Neutrophil (primary cell): ENCODE measurements at regions not wholly inside any gene's neighbourhood (a gene's known extent, or its start where the extent isn't known, plus 50 kb on each side); places are given as distances from the start of the nearest gene placed in this dataset.

Source experiments
- H3K27ac ChIP-seq: fragments of 200-600 bp; sonication (generic); 2 replicates; pipeline ENCODE4 v1.5.1; 2016; ENCODE audit warnings: mild to moderate bottlenecking, moderate library complexity
- H3K27me3 ChIP-seq: fragments of 200-600 bp; sonication (generic); 2 replicates; pipeline ENCODE4 v1.6.0; 2016; ENCODE audit warnings: mild to moderate bottlenecking
- H3K36me3 ChIP-seq: fragments of 200-600 bp; sonication (generic); 2 replicates; pipeline ENCODE4 v1.5.1; 2017
- H3K4me1 ChIP-seq, 2 experiments: fragments of 200-600 bp in 1 of 2; sonication (generic) in 1 of 2; 1 replicate in 1 of 2; 2 replicates in 1 of 2; pipeline versions ENCODE4 v1.5.1 to v1.6.1; 2013 to 2016; ENCODE audit warnings: low read depth in 1 of 2, low read length in 1 of 2, mild to moderate bottlenecking in 1 of 2, moderate library complexity in 1 of 2; ENCODE audit not compliant: control insufficient read depth in 1 of 2, insufficient read depth in 1 of 2
- H3K4me3 ChIP-seq, 2 experiments: fragments of 200-600 bp in 1 of 2; sonication (generic) in 1 of 2; 1 replicate in 1 of 2; 2 replicates in 1 of 2; pipeline ENCODE4 v1.5.1; 2013 to 2016; ENCODE audit warnings: low read depth in 1 of 2, low read length in 1 of 2, mild to moderate bottlenecking in 1 of 2, moderate library complexity in 1 of 2
- H3K9me3 ChIP-seq: fragments of 200-600 bp; sonication (generic); 2 replicates; pipeline ENCODE4 v1.5.1; 2016
- TF ChIP-seq, protein P1 (sequence below): fragments of 200-600 bp; sonication (generic); IDR thresholded peaks from 2 replicates; pipeline ENCODE4 v1.5.1; 2016; ENCODE audit warnings: antibody characterized with exemption

DNA sequence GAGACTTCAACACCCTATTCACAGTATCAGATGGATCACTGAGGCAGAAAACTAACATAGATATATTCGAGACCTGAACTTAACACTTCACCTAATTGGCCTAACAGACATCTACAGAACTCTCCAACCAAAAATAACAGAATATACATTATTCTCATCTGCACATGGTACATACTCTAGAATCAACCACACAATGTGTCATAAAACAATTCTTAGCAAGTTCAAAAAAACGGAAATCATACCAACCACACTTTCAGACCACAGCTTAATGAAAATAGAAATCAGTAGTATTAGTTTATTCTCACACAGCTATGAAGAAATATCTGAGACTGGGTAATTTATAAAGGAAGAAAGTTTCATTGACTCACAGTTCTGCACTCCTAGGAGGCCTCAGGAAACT is 387.9 kb downstream of the DEPDC1B start:
- TF ChIP-seq, protein P1, sequence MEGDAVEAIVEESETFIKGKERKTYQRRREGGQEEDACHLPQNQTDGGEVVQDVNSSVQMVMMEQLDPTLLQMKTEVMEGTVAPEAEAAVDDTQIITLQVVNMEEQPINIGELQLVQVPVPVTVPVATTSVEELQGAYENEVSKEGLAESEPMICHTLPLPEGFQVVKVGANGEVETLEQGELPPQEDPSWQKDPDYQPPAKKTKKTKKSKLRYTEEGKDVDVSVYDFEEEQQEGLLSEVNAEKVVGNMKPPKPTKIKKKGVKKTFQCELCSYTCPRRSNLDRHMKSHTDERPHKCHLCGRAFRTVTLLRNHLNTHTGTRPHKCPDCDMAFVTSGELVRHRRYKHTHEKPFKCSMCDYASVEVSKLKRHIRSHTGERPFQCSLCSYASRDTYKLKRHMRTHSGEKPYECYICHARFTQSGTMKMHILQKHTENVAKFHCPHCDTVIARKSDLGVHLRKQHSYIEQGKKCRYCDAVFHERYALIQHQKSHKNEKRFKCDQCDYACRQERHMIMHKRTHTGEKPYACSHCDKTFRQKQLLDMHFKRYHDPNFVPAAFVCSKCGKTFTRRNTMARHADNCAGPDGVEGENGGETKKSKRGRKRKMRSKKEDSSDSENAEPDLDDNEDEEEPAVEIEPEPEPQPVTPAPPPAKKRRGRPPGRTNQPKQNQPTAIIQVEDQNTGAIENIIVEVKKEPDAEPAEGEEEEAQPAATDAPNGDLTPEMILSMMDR: no peak
- Histone ChIP-seq H3K9me3 (no peaks in the 10 kb centered on the region), H3K36me3 (no peaks in the 10 kb centered on the region), H3K4me3 (no peak overlapping the region), H3K4me1 (no peaks in the 10 kb centered on the region), H3K27ac (no peak overlapping the region), H3K27me3 (no peaks in the 10 kb centered on the region)

DNA sequence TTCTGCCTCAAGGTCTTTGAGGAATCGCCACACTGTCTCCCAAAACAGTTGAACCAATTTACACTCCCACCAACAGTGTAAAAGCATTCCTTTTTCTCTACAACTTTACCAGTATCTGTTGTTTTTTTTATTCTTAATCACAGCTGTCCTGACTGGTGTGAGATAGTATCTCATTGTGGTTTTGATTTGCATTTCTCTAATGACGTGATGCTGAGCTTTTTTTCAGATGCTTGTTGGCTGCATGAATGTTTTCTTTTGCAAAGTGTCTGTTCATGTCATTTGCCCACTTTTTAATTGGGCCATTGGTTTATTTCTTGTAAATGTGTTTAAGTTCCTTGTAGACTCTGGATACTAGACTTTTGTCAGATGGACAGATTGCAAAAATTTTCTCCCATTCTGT is 400.0 kb downstream of the DEPDC1B start:
- H3K9me3 ChIP-seq: no peaks in the 10 kb centered on the region
- no peak overlapping the region for H3K4me3 ChIP-seq
- H3K36me3 ChIP-seq: no peaks in the 10 kb centered on the region
- H3K4me1 ChIP-seq: no peaks in the 10 kb centered on the region
- H3K27me3 ChIP-seq: no peaks in the 10 kb centered on the region
- TF ChIP-seq, protein P1: no peak
- no peak overlapping the region for H3K27ac ChIP-seq

DNA sequence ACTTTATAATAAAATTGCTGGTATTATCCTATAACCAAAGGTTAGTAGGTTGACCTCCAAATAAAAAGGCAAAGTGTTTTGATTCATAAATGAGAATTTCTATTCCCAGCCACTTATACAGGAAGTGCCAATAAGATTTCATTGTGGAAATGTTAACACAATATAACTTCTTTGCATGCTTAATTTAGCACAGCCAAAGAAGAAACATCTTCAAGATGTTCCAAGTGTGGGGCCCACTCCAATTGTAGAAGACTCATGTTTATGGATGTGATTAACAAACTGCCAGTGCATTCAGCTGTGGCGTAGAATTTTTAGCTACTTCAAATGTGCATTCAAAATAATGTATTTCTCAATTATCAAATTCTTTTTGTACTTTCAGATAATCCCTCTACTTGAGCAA is 402.3 kb downstream of the DEPDC1B start:
- H3K4me3 ChIP-seq: no peak overlapping the region

DNA sequence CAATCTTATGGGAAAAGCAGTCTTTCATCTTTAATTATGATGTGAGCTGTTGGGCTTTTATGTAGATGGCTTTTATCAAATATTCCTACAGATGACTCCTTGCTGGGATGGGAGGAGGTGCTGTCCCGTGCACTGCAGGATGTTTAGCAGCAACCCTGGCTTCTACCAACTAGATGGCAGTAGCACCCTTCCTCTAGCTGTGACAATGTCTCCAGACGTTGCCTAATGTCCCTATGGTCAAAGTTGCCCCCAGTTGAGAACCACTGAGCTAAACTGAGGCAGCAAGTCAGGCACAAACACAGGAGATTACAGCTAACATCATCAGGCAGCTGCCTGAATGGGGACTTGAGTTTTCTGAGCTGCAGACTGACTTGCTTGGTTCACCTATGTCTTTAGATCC is 401.9 kb upstream of the PDE4D start:
- Histone ChIP-seq H3K9me3 (no peaks in the 10 kb centered on the region), H3K27me3 (no peaks in the 10 kb centered on the region), H3K4me1 (no peaks in the 10 kb centered on the region), H3K36me3 (no peaks in the 10 kb centered on the region), H3K27ac (no peak overlapping the region), H3K4me3 (no peak overlapping the region)
- TF ChIP-seq, protein P1: no peak

More for the DNA sequence above, 402.3 kb downstream of the DEPDC1B start:
- TF ChIP-seq, protein P1: no peak
- no peaks in the 10 kb centered on the region for H3K9me3 ChIP-seq
- H3K4me1 ChIP-seq: no peaks in the 10 kb centered on the region
- no peaks in the 10 kb centered on the region for H3K27me3 ChIP-seq
- no peaks in the 10 kb centered on the region for H3K36me3 ChIP-seq
- no peak overlapping the region for H3K27ac ChIP-seq

DNA sequence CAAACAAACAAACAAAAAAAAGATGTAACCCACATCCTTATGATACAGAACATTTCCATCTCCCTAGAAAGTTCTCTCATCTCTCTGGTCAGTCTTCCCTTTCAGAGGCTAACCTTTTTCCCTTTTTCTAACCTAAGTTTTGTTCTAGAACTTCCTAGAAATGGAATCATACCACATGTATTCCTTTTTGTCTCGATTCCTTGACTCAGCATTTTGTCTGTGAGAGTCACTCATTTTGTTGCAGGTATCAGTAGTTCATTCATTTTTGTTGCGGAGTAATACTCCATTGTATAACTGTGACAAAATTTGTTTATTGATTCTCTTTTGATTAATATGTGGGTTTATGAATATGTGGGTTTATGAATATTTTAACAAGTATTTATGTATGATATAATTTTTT is 400.0 kb upstream of the PDE4D start:
- Histone ChIP-seq H3K9me3 (no peaks in the 10 kb centered on the region), H3K4me3 (no peak overlapping the region), H3K36me3 (no peaks in the 10 kb centered on the region), H3K4me1 (no peaks in the 10 kb centered on the region), H3K27me3 (no peaks in the 10 kb centered on the region), H3K27ac (no peak overlapping the region)
- TF ChIP-seq, protein P1: no peak
